Islet of Langerhans (tissue), 1 donor: ENCODE measurements at regions not wholly inside any gene's neighbourhood (a gene's known extent, or its start where the extent isn't known, plus 50 kb on each side); places are given as distances from the start of the nearest gene placed in this dataset.

Experiments
- FAIRE-seq: peaks from one replicate; lab custom pipeline; 2011; peaks lifted over from hg19 to GRCh38; lab: Jason Lieb, UNC

GRCh38 chr2:55973673-55974072 lies 50.1 kb upstream of the EFEMP1 start:
- FAIRE-seq = no peak

- FAIRE-seq = no peak
Measured at GRCh38 chr2:55976681-55977080, 53.1 kb upstream of the EFEMP1 start.

DNA sequence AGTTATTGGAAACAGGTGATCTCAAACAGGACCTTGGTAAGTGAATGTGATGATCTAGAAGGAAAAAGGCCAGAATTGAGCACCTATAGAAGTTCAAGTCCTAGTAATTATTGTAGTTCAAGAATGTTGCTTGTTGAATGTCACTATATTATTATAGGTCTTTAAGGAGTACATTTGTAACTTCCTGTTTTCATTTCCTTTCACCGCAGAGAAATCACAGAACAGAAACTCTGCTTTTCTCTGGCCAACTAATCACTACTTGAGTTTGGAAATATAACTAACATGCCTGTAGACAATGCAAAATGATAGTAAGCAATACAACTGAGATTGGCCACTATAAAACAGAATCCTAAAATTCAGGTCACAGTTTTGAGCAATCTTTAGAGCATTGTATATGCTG lies 61.8 kb upstream of the EFEMP1 start:
- no peak for FAIRE-seq

DNA sequence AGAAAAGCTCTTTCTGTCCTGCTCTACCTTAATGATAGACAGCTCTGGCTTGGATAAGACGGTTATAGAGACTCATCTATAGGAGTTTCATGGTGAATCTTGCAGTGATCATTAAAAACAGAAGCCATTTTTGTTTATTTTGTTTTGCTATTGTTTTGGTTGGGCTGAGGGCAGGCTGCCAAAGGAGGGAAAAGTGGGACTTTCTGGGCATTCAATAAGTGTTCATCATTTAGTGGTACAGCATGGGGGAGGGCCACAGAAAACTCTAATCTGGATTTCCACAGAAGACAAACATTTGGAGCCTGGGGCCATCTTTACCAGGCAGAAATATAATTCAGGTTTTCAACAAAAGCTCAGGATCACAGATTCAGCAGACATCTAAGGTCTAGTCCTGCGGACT lies 62.4 kb upstream of the EFEMP1 start:
- no peak for FAIRE-seq

DNA sequence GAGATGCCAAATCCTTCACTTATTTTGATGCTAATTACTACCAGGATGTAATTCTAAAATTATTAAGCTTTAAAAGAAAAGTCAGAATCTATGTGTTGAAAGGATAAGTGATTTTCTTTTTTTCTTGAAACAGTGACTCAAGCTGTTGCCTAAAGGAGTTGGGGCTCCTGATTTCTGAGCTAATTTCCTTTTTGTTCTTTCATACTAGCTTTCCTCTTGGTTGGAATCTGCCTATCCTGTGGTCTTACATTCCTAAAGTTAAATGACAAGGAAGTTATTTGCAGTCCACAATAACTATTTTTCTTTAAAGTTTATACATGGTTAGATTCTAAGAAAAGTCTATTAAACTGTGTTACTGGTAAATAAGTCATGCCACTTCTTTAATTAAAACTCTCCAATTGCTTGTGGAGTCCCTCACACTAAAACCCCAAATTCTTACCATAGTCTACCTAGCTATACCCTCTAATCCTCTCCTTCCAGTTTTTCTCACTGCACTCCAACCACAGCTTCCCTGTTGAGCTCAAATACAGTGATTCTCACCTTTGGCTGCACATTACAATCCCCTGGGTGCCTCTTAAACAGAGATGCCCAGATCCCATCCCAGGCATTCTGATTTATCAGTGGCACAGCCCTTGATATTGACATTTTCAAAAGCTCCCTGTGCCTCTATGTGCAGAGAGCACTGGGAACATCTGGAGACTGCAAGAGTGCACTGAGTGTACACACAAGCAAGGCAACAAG lies 63.3 kb upstream of the EFEMP1 start:
- FAIRE-seq = no peak

DNA sequence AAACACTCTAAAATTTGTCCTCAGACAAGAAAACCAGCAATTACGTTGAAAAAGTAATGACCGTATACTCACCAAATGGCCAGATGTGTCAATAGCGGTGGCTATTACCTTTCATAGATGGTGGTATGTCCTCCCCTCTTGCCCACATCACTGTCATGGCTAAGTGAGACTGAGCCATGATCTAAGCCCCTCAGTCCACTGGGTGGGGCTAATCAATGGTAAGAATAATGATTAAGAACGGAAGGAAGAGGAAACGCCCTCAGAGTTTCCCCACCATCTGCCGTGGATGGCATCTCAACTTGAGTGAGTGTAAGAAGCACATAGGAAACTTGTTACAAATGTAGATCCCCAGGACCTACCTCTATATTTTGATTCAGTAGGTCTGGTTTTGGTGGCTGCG lies 65.8 kb upstream of the EFEMP1 start:
- no peak for FAIRE-seq

DNA sequence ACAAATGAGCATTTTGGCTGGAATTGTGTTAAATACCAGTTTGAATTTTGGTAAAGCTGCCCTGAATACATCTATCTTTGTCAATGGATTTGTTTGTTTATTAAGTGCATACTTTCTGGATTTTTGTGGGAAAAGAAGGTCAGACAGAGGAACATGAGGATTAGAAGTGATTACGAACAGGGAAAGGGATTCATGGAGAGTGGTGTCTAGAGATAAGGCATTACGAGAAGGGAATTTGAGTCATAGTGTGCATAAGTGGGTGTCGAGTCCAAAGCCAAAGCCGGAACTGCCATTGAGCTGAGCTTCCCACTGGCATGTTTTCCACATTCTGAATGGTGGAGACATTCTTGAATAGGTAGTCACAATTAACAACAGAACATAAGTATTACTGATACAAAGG lies 68.9 kb upstream of the EFEMP1 start:
- no peak for FAIRE-seq

DNA sequence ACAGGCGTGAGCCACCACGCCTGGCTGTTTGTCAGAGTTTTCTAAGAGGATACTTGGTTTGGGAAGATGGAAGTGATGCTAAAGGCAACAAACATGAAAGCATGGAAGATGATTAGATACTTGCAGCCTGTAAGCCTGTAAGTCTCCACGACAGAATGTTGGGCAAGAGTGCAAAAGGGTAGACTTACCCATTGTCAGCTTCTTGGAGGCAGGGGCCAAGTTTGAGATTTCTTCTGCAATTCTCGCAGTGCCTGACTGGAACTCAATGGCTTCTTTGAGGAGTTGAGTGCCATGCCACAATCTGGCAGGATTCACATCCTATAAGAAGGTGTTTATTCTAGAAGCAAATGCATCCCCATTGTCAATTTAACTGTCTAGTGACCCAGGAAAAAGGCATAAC lies 70.1 kb upstream of the EFEMP1 start:
- FAIRE-seq = no peak

GRCh38 chr2:55995211-55995610 lies 71.6 kb upstream of the EFEMP1 start:
- FAIRE-seq = no peak

DNA sequence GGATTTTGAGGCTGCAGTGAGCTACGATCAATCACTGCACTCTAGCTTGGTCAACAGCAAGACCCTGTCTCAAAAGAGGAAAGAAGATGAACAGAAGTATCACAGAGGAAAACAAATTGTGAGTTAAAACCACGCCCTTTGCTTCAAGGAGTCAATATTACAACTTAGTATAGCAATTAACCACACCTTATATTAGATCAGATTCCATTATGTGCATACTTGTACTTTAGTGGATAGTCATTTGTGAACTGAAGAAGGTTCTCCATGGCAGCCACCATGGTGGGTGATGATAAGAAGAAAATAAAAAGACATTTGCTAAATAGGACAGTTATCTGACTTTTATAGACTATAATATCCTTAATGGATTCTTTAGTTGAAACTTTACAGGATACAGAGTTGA lies 72.3 kb upstream of the EFEMP1 start:
- no peak for FAIRE-seq

GRCh38 chr2:55999231-55999630 lies 75.6 kb upstream of the EFEMP1 start:
- FAIRE-seq = no peak

DNA sequence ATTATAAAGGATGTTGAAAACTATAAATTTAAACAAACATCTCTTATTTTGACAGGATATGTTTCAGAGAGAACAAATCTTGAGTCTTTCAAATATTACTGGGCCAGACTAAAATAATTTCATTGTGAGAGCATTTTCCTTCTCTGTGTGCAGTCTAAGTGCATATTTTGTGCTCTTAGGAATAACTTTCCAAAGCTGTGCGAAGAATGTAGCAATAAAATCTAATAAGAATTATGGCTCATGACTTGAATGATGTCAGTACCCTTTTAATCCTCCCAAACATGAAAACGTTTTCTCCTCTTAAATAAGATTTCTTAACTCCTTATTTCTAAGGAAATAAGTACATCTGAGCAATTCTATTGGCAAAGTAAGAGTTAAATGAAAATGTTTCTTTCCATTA lies 76.2 kb upstream of the EFEMP1 start:
- FAIRE-seq = no peak

- FAIRE-seq = no peak
Measured at GRCh38 chr2:56001947-56002346, 78.4 kb upstream of the EFEMP1 start.

- peak; percentile 73 for FAIRE-seq
Measured at GRCh38 chr2:56008661-56009431, 85.3 kb upstream of the EFEMP1 start.

DNA sequence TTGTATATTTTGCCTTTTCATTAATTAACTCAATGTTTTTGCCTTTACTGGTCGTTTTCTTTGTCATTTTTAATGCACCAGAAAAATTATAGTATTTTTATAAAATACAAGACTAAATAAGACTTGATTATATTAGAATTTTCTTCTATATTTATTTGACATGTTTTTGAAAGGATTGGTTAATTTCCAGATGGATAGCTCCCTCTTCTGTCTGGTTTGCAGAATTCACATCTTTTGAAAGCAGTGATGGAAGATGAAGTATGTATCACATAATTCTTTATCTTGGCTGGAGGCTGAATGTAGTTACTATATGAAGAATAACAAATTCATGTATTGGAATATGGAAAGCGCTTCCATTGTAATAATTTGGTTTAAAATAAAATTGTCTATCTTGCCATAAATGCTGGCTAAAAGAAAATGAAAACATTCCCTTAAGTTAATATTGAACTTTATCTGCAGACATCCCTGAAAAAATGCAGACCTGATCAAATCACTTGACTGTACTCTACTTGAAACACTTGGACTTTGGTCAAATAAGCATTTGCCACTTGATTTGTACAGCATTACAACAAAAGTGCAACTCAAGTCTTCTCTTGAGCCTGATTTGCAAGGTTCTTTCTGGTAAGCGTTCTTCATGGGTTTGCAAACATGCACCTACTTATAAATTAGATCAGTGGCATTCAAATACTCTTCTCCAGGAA lies 86.3 kb upstream of the EFEMP1 start:
- FAIRE-seq = peak; percentile 98

DNA sequence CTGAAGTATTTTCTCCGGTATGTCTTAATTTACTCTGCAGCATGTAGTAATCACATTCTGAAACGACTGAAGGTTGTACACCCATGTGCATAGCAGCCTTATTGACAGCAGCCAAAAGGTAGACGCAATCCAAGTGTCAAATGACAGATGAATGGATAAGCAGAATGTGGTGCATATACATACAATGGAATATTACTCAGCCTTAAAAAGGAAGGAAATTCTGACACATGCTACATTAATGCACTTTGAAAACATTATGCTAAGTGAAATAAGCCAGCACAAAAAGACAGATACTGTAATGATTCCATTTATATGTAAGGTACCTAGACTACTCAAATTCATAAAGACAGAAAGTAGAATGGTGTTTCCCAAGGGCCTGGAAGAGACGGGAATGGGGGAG lies 88.0 kb upstream of the EFEMP1 start:
- FAIRE-seq = no peak

- FAIRE-seq = no peak
Measured at GRCh38 chr2:56012221-56012765, 88.7 kb upstream of the EFEMP1 start.

GRCh38 chr2:56013475-56013874 lies 89.9 kb upstream of the EFEMP1 start:
- no peak for FAIRE-seq

DNA sequence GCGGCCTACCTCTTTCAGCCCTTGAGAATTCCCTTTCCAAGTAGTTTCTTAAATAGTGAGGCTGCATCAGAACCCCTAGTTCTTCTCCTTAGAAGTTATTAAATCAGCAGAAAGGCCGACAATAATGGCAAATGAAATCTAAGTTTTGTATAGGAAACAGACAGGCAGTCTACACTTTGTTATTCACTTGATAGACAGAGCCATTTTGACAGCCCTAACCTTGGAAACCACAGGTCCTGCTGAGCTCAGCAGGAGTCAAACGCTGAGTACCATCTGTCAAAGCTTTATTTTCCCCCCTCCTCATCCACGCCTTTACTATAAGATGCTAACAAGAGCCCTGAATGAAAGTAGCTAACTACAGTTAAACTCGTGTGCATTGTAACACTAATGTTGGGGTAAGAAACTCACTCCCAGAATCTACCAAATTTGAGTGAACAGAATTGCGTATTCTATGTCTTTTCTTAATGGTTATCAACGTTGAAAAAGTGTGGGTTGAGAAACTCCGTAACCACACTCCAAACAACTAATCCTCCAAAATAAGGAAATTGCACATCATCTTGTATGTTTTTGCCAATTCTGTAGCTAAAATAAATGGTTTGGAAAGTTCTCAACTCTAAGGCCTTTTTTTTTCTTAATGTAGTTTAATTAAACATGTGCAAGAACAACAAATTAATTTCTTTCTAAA lies 90.6 kb upstream of the EFEMP1 start:
- FAIRE-seq = no peak

DNA sequence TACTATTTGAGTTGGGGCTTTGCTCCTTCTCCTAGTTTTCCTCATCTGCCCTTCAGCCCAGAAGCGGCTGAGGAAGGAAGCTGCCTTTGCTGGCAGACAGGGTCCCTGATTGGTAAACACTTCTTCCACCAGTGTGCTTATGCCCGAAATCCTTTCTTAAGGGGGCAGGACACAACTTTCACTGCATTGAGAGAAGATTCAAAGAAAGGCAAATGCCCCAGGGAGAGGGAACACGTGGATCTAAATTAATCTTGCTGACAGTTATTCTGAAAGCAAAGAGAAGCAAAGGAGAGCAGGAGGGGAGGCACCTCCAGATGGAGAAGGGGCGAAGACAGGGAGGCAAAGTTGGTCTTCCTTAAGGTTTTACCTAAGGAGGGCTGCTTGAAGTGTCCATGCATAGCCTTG lies 92.1 kb upstream of the EFEMP1 start:
- FAIRE-seq = no peak

GRCh38 chr2:56017784-56018183 lies 94.2 kb upstream of the EFEMP1 start:
- FAIRE-seq = no peak

DNA sequence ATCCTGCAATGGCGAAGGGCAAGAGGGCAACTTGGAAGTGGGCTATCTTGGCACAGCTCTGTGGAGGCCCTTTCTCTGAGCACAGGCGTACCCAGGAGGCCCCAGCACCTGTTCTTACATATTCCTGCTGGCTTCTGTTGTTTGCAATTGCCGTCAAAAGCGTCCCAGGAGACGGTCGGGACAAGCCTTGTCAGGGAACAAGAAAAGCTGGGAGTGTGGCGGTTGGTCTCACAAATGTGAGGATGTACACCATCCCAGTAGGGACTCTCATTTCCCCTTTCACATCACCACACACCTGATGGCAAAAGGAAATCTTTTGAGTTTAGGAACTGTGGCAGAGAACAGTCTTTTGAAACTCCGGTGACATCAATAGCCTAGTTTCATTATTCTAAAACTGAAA lies 94.7 kb upstream of the EFEMP1 start:
- no peak for FAIRE-seq

- no peak for FAIRE-seq
Measured at GRCh38 chr2:56021136-56021474, 97.5 kb upstream of the EFEMP1 start.
